ENCODE measurements at regions not wholly inside any gene's neighbourhood (a gene's known extent, or its start where the extent isn't known, plus 50 kb on each side); places are given as distances from the start of the nearest gene placed in this dataset.

- no peak for DNase-seq
Observed at GRCh38 chr12:70157099-70157498, 86.1 kb upstream of the CNOT2 start.

GRCh38 chr12:70165450-70165849, 77.8 kb upstream of the CNOT2 start:
- no peak for DNase-seq

- DNase-seq = no peak
Observed at GRCh38 chr12:70176290-70176689, 66.9 kb upstream of the CNOT2 start.

- DNase-seq = no peak
Observed at GRCh38 chr12:70177631-70178030, 65.6 kb upstream of the CNOT2 start.

GRCh38 chr12:70178038-70178437, 65.2 kb upstream of the CNOT2 start:
- no peak for DNase-seq

GRCh38 chr12:70180130-70180529, 63.1 kb upstream of the CNOT2 start:
- DNase-seq = no peak

- no peak for DNase-seq
Observed at GRCh38 chr12:70185301-70185700, 57.9 kb upstream of the CNOT2 start.

- no peak for DNase-seq
Observed at GRCh38 chr12:70186436-70186835, 56.8 kb upstream of the CNOT2 start.

GRCh38 chr12:70190262-70191010, 52.8 kb upstream of the CNOT2 start:
- no peak for DNase-seq
